Fibroblast of gingiva (primary cell): ENCODE measurements at regions not wholly inside any gene's neighbourhood (a gene's known extent, or its start where the extent isn't known, plus 50 kb on each side); places are given as distances from the start of the nearest gene placed in this dataset.
"Not testable (repeated sequence)": the region's sequence is repeated elsewhere in the genome, so short reads cannot be mapped to it uniquely, and the experiment has no call there.

Source experiments
- DNase-seq: peaks from one replicate; pipeline ENCODE4 v3.0.0-alpha.2; 2011; ENCODE audit warnings: low read depth

GRCh38 chr2:203631068-203631757, 75.2 kb upstream of the CD28 start:
- DNase-seq, result peak; percentile 76

DNA sequence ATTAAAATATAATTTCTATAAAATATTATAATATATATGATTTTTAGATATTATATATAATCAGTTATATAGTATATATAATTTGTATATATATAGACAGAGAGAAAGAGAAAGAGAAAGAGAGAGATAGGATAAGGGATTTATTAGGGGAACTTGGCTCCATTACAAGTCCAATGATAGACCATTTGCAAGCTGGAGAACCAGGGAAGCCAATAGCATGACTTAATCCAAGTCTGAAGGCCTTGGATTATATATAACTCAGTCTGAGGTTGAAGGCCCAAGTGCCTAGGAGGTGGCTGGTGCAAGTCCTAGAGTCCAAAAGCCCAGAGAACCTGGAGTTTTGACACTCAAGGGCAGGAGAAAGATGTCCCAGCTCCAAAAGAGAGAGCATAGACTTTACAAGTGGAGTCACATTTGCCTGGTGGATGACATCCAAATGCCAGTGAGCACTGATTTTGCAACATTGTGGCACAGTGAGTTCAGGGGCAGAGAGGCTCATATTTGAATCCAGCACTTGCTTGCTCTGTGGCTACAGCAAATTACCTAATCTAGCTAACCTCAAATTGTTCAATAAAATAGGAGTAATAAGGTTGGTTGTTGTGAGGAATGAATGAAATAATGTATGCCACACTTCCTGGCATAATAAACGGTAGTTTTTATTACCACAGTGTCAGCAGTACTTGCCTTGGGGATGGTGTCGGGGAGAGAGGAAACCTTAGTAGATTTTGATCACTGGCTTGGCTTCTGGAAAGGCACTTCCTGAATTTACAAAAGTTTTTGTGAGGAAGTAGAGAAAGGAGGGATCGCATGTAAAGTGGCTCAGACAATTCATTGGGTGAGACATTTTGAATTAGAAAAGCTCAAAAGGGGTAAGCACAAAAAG, 69.6 kb upstream of the CD28 start:
- peak; percentile 86 for DNase-seq

DNA sequence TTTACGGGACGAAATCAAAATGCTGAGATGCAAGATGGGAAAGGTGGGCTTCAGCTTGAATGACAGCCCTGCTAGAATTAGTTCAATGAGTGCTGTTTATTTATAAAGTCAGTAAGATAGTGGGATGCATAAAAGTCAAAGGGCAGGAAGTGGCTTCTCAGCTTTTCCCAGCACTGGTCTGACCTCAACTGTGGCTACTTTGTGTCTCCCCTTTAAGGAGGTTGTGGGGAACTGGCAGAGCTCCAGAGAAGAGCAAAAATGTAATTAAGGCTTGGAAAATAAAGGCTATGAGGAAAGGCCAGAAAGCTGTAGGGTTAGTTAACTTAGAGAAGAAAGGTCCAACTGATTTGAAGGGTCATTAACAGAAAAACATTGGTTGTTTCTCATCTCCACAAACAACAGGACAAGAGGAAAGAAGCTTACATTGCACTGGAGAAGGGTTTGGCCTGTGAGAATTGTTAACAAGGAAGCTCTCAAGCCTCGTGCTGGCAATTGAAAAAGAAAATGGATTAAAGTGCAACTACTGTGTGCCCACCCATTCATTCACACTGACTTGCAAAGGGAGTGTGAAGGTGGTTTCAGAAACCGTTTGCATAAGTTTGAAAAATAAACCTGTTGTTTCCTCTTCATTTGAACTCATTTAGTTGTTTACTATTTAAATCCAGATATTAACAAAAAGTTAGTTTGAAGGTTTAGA, 68.8 kb upstream of the CD28 start:
- no peak for DNase-seq

GRCh38 chr2:203641865-203642264, 64.6 kb upstream of the CD28 start:
- not testable (repeated sequence) for DNase-seq

GRCh38 chr2:203642841-203643240, 63.6 kb upstream of the CD28 start:
- not testable (repeated sequence) for DNase-seq

DNA sequence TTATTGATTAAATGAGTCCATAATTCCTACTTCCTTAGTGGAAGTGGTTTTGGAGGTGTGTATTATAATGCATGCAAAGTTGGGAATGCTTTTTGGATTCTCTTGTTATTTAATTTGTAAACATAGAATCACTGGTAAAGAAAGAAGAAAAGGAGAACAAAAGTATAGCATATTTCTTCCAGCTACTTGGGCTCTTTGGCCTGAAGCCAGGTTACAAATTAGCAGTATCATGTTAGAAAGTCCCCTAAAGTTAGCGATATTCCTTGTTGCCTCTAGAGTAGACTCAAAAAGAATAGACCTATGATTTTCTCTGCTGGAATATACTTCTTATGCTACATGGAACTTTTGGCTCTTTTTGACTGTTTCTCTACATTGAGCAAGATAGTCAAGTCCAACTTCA, 60.6 kb upstream of the CD28 start:
- DNase-seq, result no peak

GRCh38 chr2:203646266-203646864, 60.1 kb upstream of the CD28 start:
- DNase-seq, result no peak

GRCh38 chr2:203646961-203647360, 59.5 kb upstream of the CD28 start:
- DNase-seq, result no peak

- no peak for DNase-seq
Observed at GRCh38 chr2:203647579-203647978, 58.9 kb upstream of the CD28 start.

DNA sequence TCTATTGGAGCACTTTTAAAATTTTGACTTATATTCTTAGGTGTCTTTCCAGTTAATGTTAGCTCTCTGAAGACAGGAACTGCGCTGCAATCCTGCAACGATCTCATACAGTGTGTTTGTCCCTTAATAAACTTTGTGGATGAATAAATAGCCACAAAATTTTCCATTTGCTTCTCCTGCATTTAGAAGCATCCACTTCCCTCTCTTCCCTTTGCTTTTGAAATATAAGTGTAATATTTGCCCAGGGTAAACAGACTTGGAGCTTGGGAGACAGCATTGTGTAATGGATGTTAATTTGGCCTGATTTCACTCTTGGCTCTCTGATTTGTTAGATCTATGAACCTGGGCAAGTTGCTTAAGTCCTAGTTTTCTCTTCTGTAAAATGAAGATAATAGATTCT, 58.2 kb upstream of the CD28 start:
- DNase-seq, result peak; percentile 70

DNA sequence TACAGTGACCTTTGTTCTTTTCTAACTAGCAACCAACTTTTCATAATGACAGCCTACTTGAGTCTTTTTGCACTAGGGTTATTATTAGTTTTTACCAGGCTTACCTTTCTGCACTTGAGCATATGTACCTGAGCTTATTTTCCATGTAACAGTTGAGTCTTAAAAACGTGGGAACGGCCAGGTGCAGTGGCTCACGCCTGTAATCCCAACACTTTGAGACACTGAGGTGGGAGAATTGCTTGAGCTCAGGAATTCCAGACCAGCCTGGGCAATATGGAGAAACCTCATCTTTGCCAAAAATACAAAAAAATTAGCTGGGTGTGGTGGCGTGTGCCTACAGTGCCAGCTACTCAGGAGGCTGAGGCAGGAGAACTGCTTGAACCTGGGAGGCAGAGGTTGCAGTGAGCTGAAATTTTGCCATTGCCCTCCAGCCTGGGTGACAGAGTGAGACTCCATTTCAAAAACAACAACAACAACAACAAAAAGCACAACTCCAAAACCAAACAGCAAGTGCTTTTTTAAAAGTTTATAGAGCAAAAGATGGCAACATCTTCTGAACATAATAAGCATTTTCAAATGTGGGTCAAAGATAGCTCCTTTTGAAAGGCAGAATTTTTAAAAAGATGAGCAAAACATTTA, 57.1 kb upstream of the CD28 start:
- no peak for DNase-seq

- peak; percentile 55 for DNase-seq
Observed at GRCh38 chr2:203650860-203651613, 55.4 kb upstream of the CD28 start.

DNA sequence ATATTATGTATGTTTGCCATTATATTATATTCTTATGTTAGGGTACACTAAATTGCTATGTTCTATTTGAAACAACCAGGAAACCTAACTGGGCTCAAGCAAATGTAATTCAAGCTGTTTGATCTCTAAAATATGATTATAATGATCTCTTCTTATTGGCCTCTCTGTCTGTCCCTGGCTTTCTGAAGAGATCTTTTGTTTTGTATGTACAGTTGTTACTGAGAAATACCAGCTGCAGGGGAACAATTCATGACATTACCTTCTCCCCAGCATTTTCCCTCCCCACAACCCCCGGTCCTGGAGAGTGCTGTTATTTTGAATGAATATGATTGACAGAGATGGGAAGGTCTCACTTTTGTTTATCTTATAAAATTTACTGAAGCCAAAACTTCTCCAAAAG, 54.8 kb upstream of the CD28 start:
- DNase-seq, result no peak

GRCh38 chr2:203654826-203655225, 51.6 kb upstream of the CD28 start:
- DNase-seq, result no peak

GRCh38 chr2:203656522-203657287, 49.7 kb upstream of the CD28 start:
- DNase-seq, result peak; percentile 42
